ENCODE measurements at regions not wholly inside any gene's neighbourhood (a gene's known extent, or its start where the extent isn't known, plus 50 kb on each side); places are given as distances from the start of the nearest gene placed in this dataset.

- H3K4me3 ChIP-seq (ENCODE audit: low read length): no peak overlapping the region
- DNase-seq (ENCODE audit: low read depth): no peak
- TF ChIP-seq CTCF (IDR thresholded peaks at IDR 0.05; ENCODE audit: insufficient read depth, low read depth, low read length, missing control alignments): no peak
Observed at GRCh38 chr20:39298121-39298520, 336.0 kb downstream of the DHX35 start.

DNA sequence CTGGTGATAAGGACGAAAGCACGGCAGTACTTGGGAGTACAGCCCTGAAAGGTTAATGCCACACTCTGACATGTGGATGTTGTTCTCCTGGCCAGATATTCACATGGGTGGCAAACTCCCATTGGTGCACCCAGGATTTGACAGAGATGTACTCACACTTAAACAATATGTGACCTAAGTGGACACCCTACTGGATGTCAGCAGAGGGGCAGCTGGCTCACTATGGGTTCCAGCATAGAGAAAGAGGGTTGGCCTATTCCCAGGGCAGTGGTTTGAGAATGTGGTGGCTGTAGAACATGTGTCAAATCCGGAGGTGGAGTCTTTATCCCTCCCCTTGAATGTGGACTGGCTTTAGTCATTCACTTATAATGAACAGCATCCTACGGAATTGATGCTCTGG lies 333.2 kb downstream of the DHX35 start:
- no peak for DNase-seq (ENCODE audit: low read depth)
- H3K4me3 ChIP-seq (ENCODE audit: low read length): no peak overlapping the region
- TF ChIP-seq CTCF (IDR thresholded peaks at IDR 0.05; ENCODE audit: insufficient read depth, low read depth, low read length, missing control alignments): no peak

GRCh38 chr20:39294137-39294725 lies 332.1 kb downstream of the DHX35 start:
- no peak for TF ChIP-seq CTCF (IDR thresholded peaks at IDR 0.05; ENCODE audit: insufficient read depth, low read depth, low read length, missing control alignments)
- DNase-seq (ENCODE audit: low read depth): no peak
- H3K4me3 ChIP-seq (ENCODE audit: low read length): no peak overlapping the region

DNA sequence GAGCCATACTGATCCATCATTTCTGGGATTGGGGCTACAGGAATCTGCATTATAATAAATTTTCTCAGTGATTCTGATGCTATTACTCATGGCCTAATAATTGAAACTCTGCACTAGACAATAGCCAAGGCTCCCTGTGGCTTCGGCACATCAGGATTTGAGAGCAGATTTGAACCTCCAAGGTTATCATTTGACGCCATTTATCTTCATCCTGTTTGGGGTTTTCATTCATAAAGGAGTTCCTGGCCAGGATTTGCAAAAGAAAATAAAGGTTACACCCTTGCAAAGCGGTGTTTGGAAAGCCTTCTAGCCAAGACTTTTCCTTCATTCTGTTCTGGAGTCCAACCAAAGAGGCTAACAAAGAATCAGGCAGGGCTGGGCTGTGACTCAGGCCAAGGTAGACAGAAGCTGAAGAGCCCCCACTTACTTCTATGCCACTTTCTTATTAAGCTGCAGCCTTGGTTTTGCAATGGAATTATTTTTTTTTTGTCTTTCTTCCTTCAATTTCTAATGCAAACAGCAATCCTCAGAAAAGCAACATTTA lies 330.1 kb downstream of the DHX35 start:
- no peak overlapping the region for H3K4me3 ChIP-seq (ENCODE audit: low read length)
- no peak for DNase-seq (ENCODE audit: low read depth)
- no peak for TF ChIP-seq CTCF (IDR thresholded peaks at IDR 0.05; ENCODE audit: insufficient read depth, low read depth, low read length, missing control alignments)

- no peak for DNase-seq (ENCODE audit: low read depth)
- TF ChIP-seq CTCF (IDR thresholded peaks at IDR 0.05; ENCODE audit: insufficient read depth, low read depth, low read length, missing control alignments): no peak
- no peak overlapping the region for H3K4me3 ChIP-seq (ENCODE audit: low read length)
Observed at GRCh38 chr20:39291301-39291700, 329.2 kb downstream of the DHX35 start.

- H3K4me3 ChIP-seq (ENCODE audit: low read length): no peak overlapping the region
- no peak for TF ChIP-seq CTCF (IDR thresholded peaks at IDR 0.05; ENCODE audit: insufficient read depth, low read depth, low read length, missing control alignments)
- DNase-seq (ENCODE audit: low read depth): no peak
Observed at GRCh38 chr20:39290575-39290974, 328.4 kb downstream of the DHX35 start.

DNA sequence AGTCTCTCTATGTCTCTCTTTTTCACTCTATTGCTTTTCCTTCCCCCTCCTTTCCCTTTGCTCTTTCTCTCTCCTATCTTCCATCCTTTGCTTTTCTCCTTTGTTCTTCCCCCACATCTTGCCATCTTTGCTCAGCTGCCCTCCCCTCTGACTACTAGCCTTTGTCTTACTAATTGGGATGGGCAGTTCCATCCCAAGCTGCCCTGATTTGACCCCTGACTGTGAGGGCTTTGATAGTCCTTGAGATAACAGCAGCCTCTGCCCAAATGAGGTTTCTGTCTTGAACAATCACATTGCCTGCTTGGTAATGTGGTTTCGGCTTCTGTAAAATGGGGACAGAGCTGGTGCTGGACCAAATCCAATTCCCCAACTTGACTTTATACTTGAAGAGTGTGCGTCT lies 327.7 kb downstream of the DHX35 start:
- no peak overlapping the region for H3K4me3 ChIP-seq (ENCODE audit: low read length)
- DNase-seq (ENCODE audit: low read depth): no peak
- TF ChIP-seq CTCF (IDR thresholded peaks at IDR 0.05; ENCODE audit: insufficient read depth, low read depth, low read length, missing control alignments): no peak

All from epithelial cell of esophagus (primary cell).